ENCODE measurements at regions not wholly inside any gene's neighbourhood (a gene's known extent, or its start where the extent isn't known, plus 50 kb on each side); places are given as distances from the start of the nearest gene placed in this dataset.

DNA sequence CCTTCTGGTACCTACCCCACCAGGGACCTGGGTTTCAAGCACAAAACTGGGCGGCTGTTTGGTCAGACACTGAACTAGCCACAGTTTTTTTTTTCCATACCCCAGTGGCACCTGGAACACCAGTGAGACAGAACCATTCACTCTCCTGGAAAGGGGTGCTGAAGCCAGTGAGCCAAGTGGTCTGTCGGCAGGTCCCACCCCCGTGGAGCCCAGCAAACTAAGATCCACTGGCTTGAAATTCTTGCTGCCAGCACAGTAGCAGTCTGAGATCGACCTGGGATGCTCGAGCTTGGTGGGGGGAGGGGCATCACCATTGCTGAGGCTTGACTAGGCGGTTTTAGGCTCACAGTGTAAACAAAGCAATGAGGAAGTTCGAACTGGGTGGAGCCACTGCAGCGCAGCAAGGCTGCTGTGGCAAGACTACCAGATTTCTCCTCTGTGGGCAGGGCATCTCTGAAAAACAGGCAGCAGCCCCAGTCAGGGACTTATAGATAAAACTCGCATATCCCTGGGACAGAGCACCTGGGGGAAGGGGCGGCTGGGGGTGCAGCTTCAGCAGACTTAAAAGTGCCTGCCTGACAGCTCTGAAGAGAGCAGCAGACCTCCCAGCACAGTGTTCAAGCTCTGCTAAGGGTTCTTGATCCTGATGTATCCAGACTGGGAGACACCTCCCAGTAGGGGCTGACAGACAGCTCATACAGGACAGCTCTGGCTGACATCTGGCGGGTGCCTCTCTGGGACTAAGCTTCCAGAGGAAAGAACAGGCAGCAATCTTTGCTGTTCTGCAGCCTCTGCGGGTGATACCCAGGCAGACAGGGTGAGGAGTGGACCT lies 223.0 kb downstream of the COX18 start:
- Histone ChIP-seq H3K4me2 (replicated peaks; ENCODE audit: extremely low read depth, low read length, poor library complexity, severe bottlenecking) (no peak overlapping the region), H3K4me3 (replicated peaks in 1 of 3; ENCODE audit: low read depth in 2 of 3, low read length in 3 of 3) (no peak overlapping the region), H3K27ac (ENCODE audit: low read depth in 1 of 2, low read length in 2 of 2) (no peak overlapping the region), H3K36me3 (replicated peaks in 1 of 2; ENCODE audit: control insufficient read depth in 1 of 2, insufficient read depth in 2 of 2, low read length in 2 of 2) (no peaks in the 10 kb centered on the region), H2AFZ (ENCODE audit: insufficient read depth, low read depth, low read length, poor library complexity, severe bottlenecking) (no peak overlapping the region), H3K4me1 (ENCODE audit: control insufficient read depth in 1 of 2, insufficient read depth in 2 of 2, low read length in 2 of 2) (no peaks in the 10 kb centered on the region), H3K9me3 (replicated peaks in 1 of 2; ENCODE audit: control insufficient read depth in 1 of 2, insufficient read depth in 1 of 2, low read length in 2 of 2) (peaks cover 12 to 18% of the 10 kb centered on the region in 2 donors), H4K20me1 (ENCODE audit: insufficient read depth, low read length) (no peaks in the 10 kb centered on the region), H3K27me3 (ENCODE audit: control insufficient read depth in 2 of 2, insufficient read depth in 2 of 2, low read length in 2 of 2) (no peaks in the 10 kb centered on the region), H3K9ac (ENCODE audit: insufficient read depth, low read length, poor library complexity, severe bottlenecking) (no peak overlapping the region), H3K79me2 (ENCODE audit: insufficient read depth, low read length) (no peaks in the 10 kb centered on the region)
- Mint-ChIP-seq H3K27ac (no peak overlapping the region), H3K4me1 (no peaks in the 10 kb centered on the region), H3K4me3 (no peak overlapping the region), H3K36me3 (no peaks in the 10 kb centered on the region), H3K27me3 (ENCODE audit: low read depth in 3 of 3) (no peaks in the 10 kb centered on the region), H3K9me3 (peaks cover 4 to 25% (median 16%) of the 10 kb centered on the region in 7 donors)
- TF ChIP-seq, protein P1, sequence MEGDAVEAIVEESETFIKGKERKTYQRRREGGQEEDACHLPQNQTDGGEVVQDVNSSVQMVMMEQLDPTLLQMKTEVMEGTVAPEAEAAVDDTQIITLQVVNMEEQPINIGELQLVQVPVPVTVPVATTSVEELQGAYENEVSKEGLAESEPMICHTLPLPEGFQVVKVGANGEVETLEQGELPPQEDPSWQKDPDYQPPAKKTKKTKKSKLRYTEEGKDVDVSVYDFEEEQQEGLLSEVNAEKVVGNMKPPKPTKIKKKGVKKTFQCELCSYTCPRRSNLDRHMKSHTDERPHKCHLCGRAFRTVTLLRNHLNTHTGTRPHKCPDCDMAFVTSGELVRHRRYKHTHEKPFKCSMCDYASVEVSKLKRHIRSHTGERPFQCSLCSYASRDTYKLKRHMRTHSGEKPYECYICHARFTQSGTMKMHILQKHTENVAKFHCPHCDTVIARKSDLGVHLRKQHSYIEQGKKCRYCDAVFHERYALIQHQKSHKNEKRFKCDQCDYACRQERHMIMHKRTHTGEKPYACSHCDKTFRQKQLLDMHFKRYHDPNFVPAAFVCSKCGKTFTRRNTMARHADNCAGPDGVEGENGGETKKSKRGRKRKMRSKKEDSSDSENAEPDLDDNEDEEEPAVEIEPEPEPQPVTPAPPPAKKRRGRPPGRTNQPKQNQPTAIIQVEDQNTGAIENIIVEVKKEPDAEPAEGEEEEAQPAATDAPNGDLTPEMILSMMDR (IDR thresholded peaks at IDR 0.05) = no peak
- no peak for DNase-seq
- intact Hi-C loops (cut with micrococcal nuclease) = no loop called here
- WGBS (ENCODE audit: insufficient coverage) = 72% methylated on average over 11 of the region's 12 CpGs

DNA sequence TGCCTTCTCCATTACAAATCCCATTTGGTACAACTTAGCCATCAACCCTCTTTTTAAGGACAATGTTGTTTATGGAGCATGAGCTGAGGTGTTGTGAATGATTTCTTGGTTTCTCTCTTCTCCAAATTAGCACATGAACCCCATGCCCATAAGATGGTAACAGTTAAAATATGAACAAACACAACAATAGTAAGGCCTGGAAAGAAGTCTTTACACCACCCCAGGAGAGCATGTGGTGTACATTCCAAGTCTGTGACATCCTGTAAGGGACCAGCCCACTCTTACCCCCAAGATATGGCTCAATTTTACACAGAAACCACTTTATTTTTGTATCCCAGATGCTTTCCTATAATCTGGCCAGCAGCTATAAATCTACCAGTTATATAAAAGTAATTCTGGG lies 226.1 kb downstream of the COX18 start:
- Histone ChIP-seq H3K36me3 (replicated peaks in 1 of 2; ENCODE audit: control insufficient read depth in 1 of 2, insufficient read depth in 2 of 2, low read length in 2 of 2) (no peaks in the 10 kb centered on the region), H3K9ac (ENCODE audit: insufficient read depth, low read length, poor library complexity, severe bottlenecking) (no peak overlapping the region), H3K4me1 (ENCODE audit: control insufficient read depth in 1 of 2, insufficient read depth in 2 of 2, low read length in 2 of 2) (no peaks in the 10 kb centered on the region), H3K79me2 (ENCODE audit: insufficient read depth, low read length) (no peaks in the 10 kb centered on the region), H3K4me3 (replicated peaks in 1 of 3; ENCODE audit: low read depth in 2 of 3, low read length in 3 of 3) (no peak overlapping the region), H3K4me2 (replicated peaks; ENCODE audit: extremely low read depth, low read length, poor library complexity, severe bottlenecking) (no peak overlapping the region), H3K27me3 (ENCODE audit: control insufficient read depth in 2 of 2, insufficient read depth in 2 of 2, low read length in 2 of 2) (no peaks in the 10 kb centered on the region), H2AFZ (ENCODE audit: insufficient read depth, low read depth, low read length, poor library complexity, severe bottlenecking) (no peak overlapping the region), H3K9me3 (replicated peaks in 1 of 2; ENCODE audit: control insufficient read depth in 1 of 2, insufficient read depth in 1 of 2, low read length in 2 of 2) (peaks cover 12 to 27% of the 10 kb centered on the region in 2 donors), H3K27ac (ENCODE audit: low read depth in 1 of 2, low read length in 2 of 2) (no peak overlapping the region), H4K20me1 (ENCODE audit: insufficient read depth, low read length) (no peaks in the 10 kb centered on the region)
- TF ChIP-seq, protein P1 (IDR thresholded peaks at IDR 0.05) = no peak
- Mint-ChIP-seq H3K36me3 (no peaks in the 10 kb centered on the region), H3K9me3 (peaks cover 4 to 29% (median 15%) of the 10 kb centered on the region in 7 donors), H3K27ac (no peak overlapping the region), H3K4me1 (no peaks in the 10 kb centered on the region), H3K4me3 (no peak overlapping the region), H3K27me3 (ENCODE audit: low read depth in 3 of 3) (peaks cover 0 to 1% (median 0%) of the 10 kb centered on the region in 3 donors)
- intact Hi-C loops (cut with micrococcal nuclease) = no loop called here
- DNase-seq = no peak
